CD14-positive monocyte (primary cell): ENCODE measurements at regions not wholly inside any gene's neighbourhood (a gene's known extent, or its start where the extent isn't known, plus 50 kb on each side); places are given as distances from the start of the nearest gene placed in this dataset.
"Not testable (repeated sequence)": the region's sequence is repeated elsewhere in the genome, so short reads cannot be mapped to it uniquely, and the experiment has no call there.

Experiments
- DNase-seq, 3 donors: peaks; one replicate each; pipeline ENCODE4 v3.0.0-alpha.2; 2011 to 2022
- H2AFZ ChIP-seq: 2 replicates; pipeline ENCODE4 v1.6.0; 2012; ENCODE audit warnings: mild to moderate bottlenecking, low read depth, low read length, inconsistent platforms; ENCODE audit not compliant: insufficient read depth, poor library complexity, severe bottlenecking
- H3K27ac ChIP-seq, 2 donors: 1 replicate in 1 of 2; 2 replicates in 1 of 2; pipeline ENCODE4 v1.5.1; 2012 to 2013; ENCODE audit warnings: low read length in 2 of 2, control low read depth in 1 of 2, inconsistent platforms in 1 of 2, low read depth in 1 of 2, mild to moderate bottlenecking in 1 of 2
- H3K27me3 ChIP-seq, 2 donors: one replicate each; pipeline versions ENCODE4 v1.6.0 to v1.6.1; 2011 to 2013; ENCODE audit warnings: low read length in 2 of 2; ENCODE audit not compliant: control insufficient read depth in 2 of 2, insufficient read depth in 2 of 2
- H3K36me3 ChIP-seq, 2 donors: replicated peaks in 1 of 2; 1 replicate in 1 of 2; 2 replicates in 1 of 2; pipeline versions ENCODE4 v1.5.1 to v1.6.1; 2012 to 2013; ENCODE audit warnings: low read length in 2 of 2, control low read depth in 1 of 2, inconsistent platforms in 1 of 2, mild to moderate bottlenecking in 1 of 2; ENCODE audit not compliant: insufficient read depth in 2 of 2, control insufficient read depth in 1 of 2
- H3K4me1 ChIP-seq, 2 donors: 1 replicate in 1 of 2; 2 replicates in 1 of 2; pipeline versions ENCODE4 v1.5.1 to v1.6.1; 2012 to 2013; ENCODE audit warnings: low read length in 2 of 2, control low read depth in 1 of 2, inconsistent platforms in 1 of 2, mild to moderate bottlenecking in 1 of 2, moderate library complexity in 1 of 2; ENCODE audit not compliant: insufficient read depth in 2 of 2, control insufficient read depth in 1 of 2
- H3K4me2 ChIP-seq: replicated peaks from 2 replicates; pipeline ENCODE3; 2012; ENCODE audit warnings: low read length, moderate library complexity, mild to moderate bottlenecking; ENCODE audit not compliant: poor library complexity, severe bottlenecking; ENCODE audit errors: extremely low read depth
- H3K4me3 ChIP-seq, 3 experiments: fragments of 200-600 bp in 1 of 3; sonication (generic) in 1 of 3; replicated peaks in 1 of 3; 1 replicate in 2 of 3; 2 replicates in 1 of 3; pipeline ENCODE4 v1.5.1; 2011 to 2013; ENCODE audit warnings: low read length in 3 of 3, mild to moderate bottlenecking in 3 of 3, control low read depth in 2 of 3, low read depth in 2 of 3, inconsistent platforms in 1 of 3, moderate library complexity in 1 of 3
- H3K79me2 ChIP-seq: 2 replicates; pipeline ENCODE4 v1.6.0; 2012; ENCODE audit warnings: mild to moderate bottlenecking, control low read depth, inconsistent platforms, low read length, moderate library complexity; ENCODE audit not compliant: insufficient read depth
- H3K9ac ChIP-seq: 2 replicates; pipeline ENCODE4 v1.6.0; 2017; ENCODE audit warnings: low read length, mild to moderate bottlenecking; ENCODE audit not compliant: insufficient read depth, poor library complexity, severe bottlenecking
- H3K9me3 ChIP-seq, 2 donors: replicated peaks in 1 of 2; 1 replicate in 1 of 2; 2 replicates in 1 of 2; pipeline versions ENCODE4 v1.5.1 to v1.6.1; 2012 to 2013; ENCODE audit warnings: low read length in 2 of 2, control low read depth in 1 of 2; ENCODE audit not compliant: control insufficient read depth in 1 of 2, insufficient read depth in 1 of 2
- H4K20me1 ChIP-seq: 2 replicates; pipeline ENCODE4 v1.6.0; 2012; ENCODE audit warnings: mild to moderate bottlenecking, low read length, control low read depth, moderate library complexity; ENCODE audit not compliant: insufficient read depth
- H3K27ac Mint-ChIP-seq, 7 donors: one replicate each; pipeline ENCODE4 v1.8.0; 2020; ENCODE audit warnings: mild to moderate bottlenecking in 7 of 7, mixed read lengths in 7 of 7, moderate library complexity in 6 of 7, inconsistent platforms in 2 of 7
- H3K27me3 Mint-ChIP-seq, 3 donors: one replicate each; pipeline ENCODE4 v1.8.0; 2021 to 2022; ENCODE audit warnings: low read depth in 3 of 3, mild to moderate bottlenecking in 3 of 3, mixed read lengths in 3 of 3, moderate library complexity in 3 of 3, inconsistent platforms in 1 of 3
- H3K36me3 Mint-ChIP-seq, 2 donors: one replicate each; pipeline ENCODE4 v1.8.0; 2020; ENCODE audit warnings: mixed read lengths in 2 of 2, inconsistent platforms in 1 of 2, mild to moderate bottlenecking in 1 of 2
- H3K4me1 Mint-ChIP-seq: one replicate; pipeline ENCODE4 v1.8.0; 2020; ENCODE audit warnings: mild to moderate bottlenecking, mixed read lengths
- H3K4me3 Mint-ChIP-seq, 2 donors: one replicate each; pipeline ENCODE4 v1.8.0; 2020; ENCODE audit warnings: mild to moderate bottlenecking in 2 of 2, mixed read lengths in 2 of 2, moderate library complexity in 1 of 2
- H3K9me3 Mint-ChIP-seq, 7 donors: one replicate each; pipeline ENCODE4 v1.8.0; 2020 to 2022; ENCODE audit warnings: mixed read lengths in 7 of 7, mild to moderate bottlenecking in 6 of 7, moderate library complexity in 6 of 7, inconsistent platforms in 2 of 7
- WGBS: methylation state at CpG from one replicate; pipeline ENCODE4 v1.1.5; 2013; ENCODE audit warnings: missing lambda C conversion rate; ENCODE audit not compliant: insufficient coverage; 5-methylcytosine and 5-hydroxymethylcytosine counted together
- intact Hi-C, 2 donors: fragments of 100-400 bp; cut with micrococcal nuclease; formaldehyde crosslinking; loops; one replicate each; pipeline versions ENCODE4 v1.15.0 to v1.15.1; 2023
- TF ChIP-seq, protein P1 (sequence below): fragments of 200-600 bp; IDR thresholded peaks from one replicate; pipeline ENCODE4 v1.8.0; 2022; ENCODE audit warnings: antibody characterized with exemption, mild to moderate bottlenecking

DNA sequence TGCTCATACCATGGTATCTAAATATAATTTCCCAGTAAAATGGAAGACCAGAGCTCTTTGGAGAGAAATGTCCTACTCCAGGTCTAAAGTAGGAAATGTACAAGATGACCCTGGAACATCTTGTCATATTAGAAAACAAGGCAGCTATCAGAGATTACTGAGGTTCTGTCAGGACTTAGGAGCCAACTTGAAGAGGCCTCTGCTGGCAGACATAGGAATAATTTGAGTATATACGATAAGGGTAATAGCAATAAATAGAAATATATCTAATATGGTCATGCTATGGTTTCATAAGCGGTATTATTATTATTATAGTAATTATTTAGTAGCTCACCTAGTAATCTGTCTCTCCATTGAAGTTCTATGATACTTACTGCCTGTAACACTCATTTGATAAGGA is 224.2 kb downstream of the SOX2 start:
- peaks cover 1 to 11% (median 4%) of the 10 kb centered on the region in 7 donors for H3K9me3 Mint-ChIP-seq

DNA sequence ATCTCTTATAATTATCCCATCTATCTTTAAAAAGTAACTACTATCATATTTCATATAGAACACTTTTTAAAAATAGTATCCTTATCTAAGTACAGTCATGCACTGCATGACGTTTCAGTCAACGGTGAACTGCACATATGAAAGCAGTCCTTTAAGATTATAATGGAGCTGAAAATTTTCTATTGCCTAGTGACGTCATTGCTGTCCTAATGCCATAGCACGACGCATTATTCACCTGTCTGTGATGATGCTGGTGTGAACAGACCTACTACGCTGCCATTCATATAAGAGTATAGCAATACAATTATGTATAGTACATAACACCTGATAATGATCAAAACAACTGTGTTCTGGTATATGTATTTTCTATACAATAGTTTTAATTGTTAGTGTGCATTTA is 225.0 kb downstream of the SOX2 start:
- Histone ChIP-seq H3K36me3 (no peaks in the 10 kb centered on the region), H3K4me3 (no peak overlapping the region), H3K9me3 (no peaks in the 10 kb centered on the region), H3K27me3 (no peaks in the 10 kb centered on the region), H3K79me2 (no peaks in the 10 kb centered on the region), H4K20me1 (no peaks in the 10 kb centered on the region), H3K4me2 (no peak overlapping the region), H3K27ac (no peak overlapping the region), H2AFZ (no peak overlapping the region), H3K4me1 (no peaks in the 10 kb centered on the region), H3K9ac (no peak overlapping the region)
- peaks cover 0 to 1% (median 0%) of the 10 kb centered on the region in 3 donors for H3K27me3 Mint-ChIP-seq
- H3K36me3 Mint-ChIP-seq = no peaks in the 10 kb centered on the region
- no CpG with 5 or more reads among the region's 6 CpGs for WGBS
- TF ChIP-seq, protein P1, sequence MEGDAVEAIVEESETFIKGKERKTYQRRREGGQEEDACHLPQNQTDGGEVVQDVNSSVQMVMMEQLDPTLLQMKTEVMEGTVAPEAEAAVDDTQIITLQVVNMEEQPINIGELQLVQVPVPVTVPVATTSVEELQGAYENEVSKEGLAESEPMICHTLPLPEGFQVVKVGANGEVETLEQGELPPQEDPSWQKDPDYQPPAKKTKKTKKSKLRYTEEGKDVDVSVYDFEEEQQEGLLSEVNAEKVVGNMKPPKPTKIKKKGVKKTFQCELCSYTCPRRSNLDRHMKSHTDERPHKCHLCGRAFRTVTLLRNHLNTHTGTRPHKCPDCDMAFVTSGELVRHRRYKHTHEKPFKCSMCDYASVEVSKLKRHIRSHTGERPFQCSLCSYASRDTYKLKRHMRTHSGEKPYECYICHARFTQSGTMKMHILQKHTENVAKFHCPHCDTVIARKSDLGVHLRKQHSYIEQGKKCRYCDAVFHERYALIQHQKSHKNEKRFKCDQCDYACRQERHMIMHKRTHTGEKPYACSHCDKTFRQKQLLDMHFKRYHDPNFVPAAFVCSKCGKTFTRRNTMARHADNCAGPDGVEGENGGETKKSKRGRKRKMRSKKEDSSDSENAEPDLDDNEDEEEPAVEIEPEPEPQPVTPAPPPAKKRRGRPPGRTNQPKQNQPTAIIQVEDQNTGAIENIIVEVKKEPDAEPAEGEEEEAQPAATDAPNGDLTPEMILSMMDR = no peak
- H3K27ac Mint-ChIP-seq = no peak overlapping the region
- intact Hi-C loops = no loop called here
- peaks cover 1 to 11% (median 4%) of the 10 kb centered on the region in 7 donors for H3K9me3 Mint-ChIP-seq
- no peak for DNase-seq
- H3K4me1 Mint-ChIP-seq = no peaks in the 10 kb centered on the region
- H3K4me3 Mint-ChIP-seq = no peak overlapping the region

More for the DNA sequence above, 224.2 kb downstream of the SOX2 start:
- intact Hi-C loops = no loop called here
- H3K36me3 ChIP-seq = no peaks in the 10 kb centered on the region
- H3K27ac ChIP-seq = no peak overlapping the region
- H3K9ac ChIP-seq = no peak overlapping the region
- no peaks in the 10 kb centered on the region for H3K79me2 ChIP-seq
- H4K20me1 ChIP-seq = no peaks in the 10 kb centered on the region
- no peaks in the 10 kb centered on the region for H3K27me3 Mint-ChIP-seq
- H3K36me3 Mint-ChIP-seq = no peaks in the 10 kb centered on the region
- no peak overlapping the region for H3K4me3 Mint-ChIP-seq
- TF ChIP-seq, protein P1 = no peak
- H3K27me3 ChIP-seq = no peaks in the 10 kb centered on the region
- H3K27ac Mint-ChIP-seq = no peak overlapping the region
- H3K4me1 ChIP-seq = no peaks in the 10 kb centered on the region
- no peaks in the 10 kb centered on the region for H3K4me1 Mint-ChIP-seq
- no CpG with 5 or more reads among the region's 2 CpGs for WGBS
- no peak overlapping the region for H3K4me3 ChIP-seq
- no peak for DNase-seq
- no peaks in the 10 kb centered on the region for H3K9me3 ChIP-seq
- no peak overlapping the region for H2AFZ ChIP-seq
- no peak overlapping the region for H3K4me2 ChIP-seq

DNA sequence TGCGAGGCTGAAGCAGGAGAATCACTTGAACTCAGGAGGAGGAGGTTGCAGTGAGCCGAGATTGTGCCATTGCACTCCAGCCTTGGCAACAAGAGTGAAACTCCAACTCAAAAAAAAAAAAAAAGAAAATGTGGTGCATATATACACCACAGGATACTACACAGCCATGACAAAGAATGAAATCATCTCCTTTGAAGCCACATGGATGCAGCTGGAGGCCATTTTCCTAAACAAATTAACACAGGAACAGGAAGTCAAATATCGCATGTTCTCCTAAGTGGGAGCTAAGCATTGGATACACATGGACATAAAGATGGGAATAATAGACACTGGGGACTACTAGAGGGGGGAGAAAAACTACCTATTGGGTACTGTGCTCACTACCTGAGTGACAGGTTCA is 226.9 kb downstream of the SOX2 start:
- H3K79me2 ChIP-seq, H2AFZ ChIP-seq, DNase-seq, H3K4me1 Mint-ChIP-seq, H3K27ac Mint-ChIP-seq, H3K27me3 Mint-ChIP-seq, intact Hi-C loops, H3K4me2 ChIP-seq, H3K4me3 ChIP-seq, H3K9ac ChIP-seq, H3K4me1 ChIP-seq, H3K36me3 Mint-ChIP-seq, H4K20me1 ChIP-seq, H3K27ac ChIP-seq, H3K36me3 ChIP-seq, H3K4me3 Mint-ChIP-seq, H3K27me3 ChIP-seq, H3K9me3 ChIP-seq: not testable (repeated sequence)
- no CpG with 5 or more reads among the region's 3 CpGs for WGBS
- H3K9me3 Mint-ChIP-seq = peaks cover 1 to 11% (median 4%) of the 10 kb centered on the region in 7 donors
